RPMI7951 (cell line): ENCODE measurements at regions not wholly inside any gene's neighbourhood (a gene's known extent, or its start where the extent isn't known, plus 50 kb on each side); places are given as distances from the start of the nearest gene placed in this dataset.
"Not testable (repeated sequence)": the region's sequence is repeated elsewhere in the genome, so short reads cannot be mapped to it uniquely, and the experiment has no call there.

Source experiments
- DNase-seq: peaks from one replicate; pipeline ENCODE4 v3.0.0-alpha.2; 2012; ENCODE audit warnings: low read depth

DNA sequence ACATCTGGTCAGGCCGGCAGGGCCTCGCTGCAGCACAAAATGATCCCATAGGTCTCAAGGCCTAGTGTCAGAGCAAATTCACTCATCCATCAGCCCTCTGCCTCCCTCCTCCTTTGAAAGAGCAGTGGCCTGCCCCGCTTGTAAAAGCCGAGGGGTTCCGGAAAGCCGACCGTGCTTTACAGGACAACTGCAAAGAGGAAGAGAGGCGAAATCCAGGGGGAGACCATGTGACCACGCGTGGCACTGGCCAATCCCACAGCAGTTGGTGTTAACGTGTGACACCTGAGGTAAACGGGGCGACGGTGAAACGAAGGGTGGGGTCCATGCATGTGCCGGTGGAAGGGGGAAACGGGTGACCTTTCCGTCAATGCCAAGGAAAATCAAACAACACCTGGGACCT, 688.6 kb upstream of the TPTE start:
- DNase-seq, result not testable (repeated sequence)

DNA sequence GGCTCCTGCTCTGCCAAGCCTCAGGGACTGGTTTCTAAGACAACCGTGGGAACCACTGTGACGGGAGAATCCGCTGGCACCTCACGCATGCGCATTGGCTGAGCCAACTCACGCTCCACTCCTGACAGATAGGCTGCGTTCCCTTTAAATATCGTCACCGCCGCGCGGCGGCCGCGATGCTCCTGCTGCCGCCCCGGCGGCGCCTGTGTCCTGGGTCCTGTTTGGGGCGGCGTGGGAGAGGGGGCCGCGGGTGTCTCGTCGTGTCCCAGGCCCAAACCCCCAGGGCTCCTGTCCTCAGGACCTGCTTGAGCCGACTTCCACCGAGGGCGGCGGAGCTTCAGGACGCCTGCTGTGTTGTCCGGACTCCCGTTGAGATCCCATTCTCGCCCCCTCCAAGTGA, 684.8 kb upstream of the TPTE start:
- not testable (repeated sequence) for DNase-seq

DNA sequence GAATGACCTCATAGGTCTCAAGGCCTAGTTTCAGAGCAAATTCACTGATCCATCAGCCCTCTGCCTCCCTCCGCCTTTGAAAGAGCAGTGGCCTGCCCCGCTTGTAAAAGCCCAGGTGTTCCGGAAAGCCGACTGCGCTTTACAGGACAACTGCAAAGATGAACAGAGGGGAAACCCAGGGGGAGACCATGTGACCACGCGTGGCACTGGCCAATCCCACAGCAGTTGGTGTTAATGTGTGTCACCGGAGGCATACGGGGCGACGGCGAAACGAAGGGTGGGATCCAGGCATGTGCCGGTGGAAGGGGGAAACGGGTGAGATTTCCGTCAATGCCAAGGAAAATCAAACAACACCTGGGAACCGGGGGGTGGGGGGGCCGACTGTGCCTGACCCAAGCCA, 684.4 kb upstream of the TPTE start:
- not testable (repeated sequence) for DNase-seq

DNA sequence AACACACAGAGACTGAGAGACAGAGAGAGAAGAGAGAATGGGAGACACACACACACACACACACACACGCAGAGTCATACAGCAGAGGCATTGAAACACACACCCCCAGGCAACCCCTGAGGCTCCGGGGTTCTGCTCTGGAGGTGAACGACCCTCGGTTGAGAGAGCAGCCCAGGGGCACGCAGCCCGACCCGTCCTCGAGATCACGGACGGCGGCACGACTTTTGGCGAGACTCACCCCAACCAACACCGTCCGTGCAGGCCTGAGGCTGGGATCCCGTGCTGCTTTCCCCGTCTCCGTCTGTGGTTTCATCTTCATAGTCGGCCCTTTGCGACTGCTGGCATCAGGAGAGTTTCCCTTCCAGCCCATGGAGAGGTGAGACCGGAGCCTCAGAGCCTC, 683.9 kb upstream of the TPTE start:
- not testable (repeated sequence) for DNase-seq

DNA sequence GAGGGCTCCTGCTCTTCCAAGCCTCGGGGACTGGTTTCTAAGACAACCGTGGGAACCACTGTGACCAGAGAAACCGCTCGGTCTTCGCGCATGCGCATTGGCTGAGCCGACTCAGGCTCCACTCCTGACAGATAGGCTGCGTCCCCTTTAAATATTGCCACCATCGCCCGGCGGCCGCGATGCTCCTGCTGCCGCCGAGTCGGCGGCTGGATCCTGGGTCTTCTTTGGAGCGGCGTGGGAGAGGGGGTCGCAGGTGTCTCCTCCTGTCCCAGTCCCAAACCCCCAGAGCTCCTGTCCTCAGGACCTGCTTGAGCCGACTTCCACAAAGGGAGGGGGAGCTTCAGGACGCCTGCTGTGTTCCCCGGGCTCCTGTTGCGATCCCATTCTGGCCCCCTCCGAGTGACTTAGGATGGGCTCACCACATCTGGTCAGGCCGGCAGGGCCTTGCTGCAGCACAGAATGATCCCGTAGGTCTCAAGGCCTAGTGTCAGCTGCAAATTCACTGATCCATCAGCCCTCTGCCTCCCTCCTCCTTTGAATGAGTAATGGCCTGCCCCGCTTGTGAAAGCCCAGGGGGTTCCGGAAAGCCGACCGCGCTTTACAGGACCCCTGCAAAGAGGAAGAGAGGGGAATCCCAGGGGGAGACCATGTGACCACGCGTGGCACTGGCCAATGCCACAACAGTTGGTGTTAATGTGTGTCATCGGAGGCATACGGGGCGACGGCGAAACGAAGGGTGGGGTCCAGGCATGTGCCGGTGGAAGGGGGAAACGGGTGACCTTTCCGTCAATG, 683.2 kb upstream of the TPTE start:
- no peak for DNase-seq

DNA sequence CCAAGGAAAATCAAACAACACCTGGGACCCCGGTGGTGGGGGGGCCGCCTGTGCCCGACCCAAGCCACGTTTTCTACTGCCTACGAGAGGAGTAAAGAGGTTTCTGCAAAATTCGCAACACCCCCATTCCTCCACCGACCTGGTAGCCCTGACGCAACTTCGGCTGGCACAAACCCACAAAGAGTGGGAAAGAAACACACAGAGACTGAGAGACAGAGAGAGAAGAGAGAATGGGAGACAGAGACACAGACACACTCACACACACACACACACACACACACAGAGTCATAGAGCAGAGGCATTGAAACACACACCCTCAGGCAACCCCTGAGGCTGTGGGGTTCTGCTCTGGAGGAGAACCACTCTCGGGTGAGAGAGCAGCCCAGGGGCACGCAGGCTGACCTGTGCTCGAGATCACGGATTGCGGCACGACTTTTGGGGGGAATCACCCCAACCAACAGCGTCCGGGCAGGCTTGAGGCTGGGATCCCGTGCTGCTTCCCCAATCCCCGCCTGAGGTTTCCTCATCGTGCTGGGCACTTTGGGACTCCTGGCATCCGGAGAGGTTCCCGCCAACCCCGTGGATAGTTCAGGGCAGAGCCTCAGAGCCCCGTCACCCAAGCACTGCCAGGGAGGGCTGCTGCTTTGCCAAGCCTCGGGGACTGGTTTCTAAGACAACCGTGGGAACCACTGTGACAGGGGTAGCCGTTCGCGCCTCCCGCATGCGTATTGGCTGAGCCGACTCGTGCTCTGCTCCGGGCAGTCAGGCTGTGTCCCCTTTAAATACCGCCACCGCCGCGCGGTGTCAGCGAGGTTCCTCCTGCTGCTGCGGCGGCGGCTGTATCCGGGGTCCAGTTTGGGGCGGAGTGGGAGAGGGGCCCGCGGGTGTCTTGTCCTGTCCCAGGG, 682.4 kb upstream of the TPTE start:
- DNase-seq, result no peak

DNA sequence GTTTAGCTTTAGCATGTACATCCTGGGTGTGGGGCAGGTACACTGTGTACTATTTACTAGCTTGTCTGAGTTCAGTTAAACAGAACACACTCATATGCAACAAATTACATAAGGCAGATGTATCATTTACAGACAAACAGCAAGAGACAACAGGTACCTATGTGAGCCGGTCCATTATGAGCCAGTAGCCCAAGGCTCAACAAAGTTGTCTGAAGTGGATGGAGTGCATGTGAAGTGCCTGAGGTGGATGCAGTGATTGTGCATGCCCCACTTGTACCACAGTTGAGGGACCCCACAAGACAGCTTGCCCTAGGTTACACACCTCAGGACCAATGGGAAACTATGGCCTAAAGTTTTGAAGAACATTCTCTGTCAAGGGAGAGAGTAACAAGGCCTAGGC, 677.3 kb upstream of the TPTE start:
- DNase-seq, result not testable (repeated sequence)

DNA sequence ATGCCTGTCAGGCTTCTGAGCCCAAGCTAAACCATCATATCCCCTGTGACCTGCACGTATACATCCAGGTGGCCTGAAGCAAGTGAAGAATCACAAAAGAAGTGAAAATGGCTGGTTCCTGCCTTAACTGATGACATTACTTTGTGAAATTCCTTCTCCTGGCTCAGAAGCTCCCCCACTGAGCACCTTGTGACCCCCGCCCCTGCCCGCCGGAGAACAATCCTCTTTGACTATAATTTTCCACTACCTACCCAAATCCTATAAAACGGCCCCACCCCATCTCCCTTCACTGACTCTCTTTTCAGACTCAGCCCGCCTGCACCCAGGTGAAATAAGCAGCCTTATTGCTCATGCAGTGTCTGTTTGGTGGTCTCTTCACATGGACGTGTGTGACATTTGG, 673.9 kb upstream of the TPTE start:
- DNase-seq, result not testable (repeated sequence)

DNA sequence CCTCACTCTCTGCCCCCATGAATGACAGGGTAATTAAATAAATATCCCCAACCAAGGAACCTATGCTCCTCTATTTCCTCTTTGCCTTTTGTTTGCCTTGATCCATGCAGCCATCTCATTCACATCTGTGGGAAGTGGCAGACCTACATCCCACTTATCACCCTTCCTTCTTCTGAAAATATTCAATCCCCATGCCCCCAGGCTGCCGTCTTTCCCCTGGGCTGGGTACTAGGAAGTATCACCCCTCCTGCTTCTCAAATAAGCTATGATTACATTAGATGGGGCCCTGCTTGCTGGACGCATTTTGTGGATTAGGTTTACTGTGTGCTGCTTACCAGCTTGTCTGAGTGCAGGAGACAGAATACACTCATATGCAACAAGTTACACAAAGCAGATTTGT, 670.2 kb upstream of the TPTE start:
- not testable (repeated sequence) for DNase-seq

DNA sequence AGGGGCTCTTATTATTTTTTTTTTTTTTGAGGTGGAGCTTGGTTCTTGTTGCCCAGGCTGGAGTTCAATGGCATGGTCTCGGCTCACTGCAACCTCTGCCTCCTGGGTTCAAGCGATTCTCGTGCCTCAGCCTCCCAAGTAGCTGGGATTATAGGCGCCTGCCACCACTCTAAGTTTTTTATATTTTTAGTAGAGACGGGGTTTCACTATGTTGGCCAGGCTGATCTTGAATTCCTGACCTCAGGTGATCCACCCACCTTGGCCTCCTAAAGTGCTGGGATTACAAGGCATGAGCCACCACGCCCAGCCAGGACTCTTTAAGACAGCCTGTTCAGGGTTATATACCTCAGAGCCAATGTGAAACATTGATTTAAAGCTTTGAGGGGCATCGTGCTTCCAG, 669.7 kb upstream of the TPTE start:
- not testable (repeated sequence) for DNase-seq

DNA sequence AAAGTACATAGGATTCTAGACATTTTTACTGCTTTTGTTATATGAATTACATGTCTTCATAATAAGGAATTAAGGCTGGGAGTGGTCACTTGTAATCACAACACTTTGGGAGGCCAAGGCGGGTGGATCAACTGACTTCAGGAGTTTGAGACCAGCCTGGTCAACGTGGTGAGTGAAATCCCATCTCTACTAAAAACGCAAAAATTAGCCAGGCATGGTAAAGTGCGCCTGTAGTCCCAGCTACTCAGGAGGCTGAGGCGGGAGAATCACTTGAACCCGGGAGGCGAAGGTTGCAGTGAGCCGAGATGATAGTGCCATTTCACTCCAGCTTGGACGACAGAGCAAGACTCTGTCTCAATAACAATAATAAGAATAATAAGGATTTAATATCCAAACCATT, 663.8 kb upstream of the TPTE start:
- not testable (repeated sequence) for DNase-seq

DNA sequence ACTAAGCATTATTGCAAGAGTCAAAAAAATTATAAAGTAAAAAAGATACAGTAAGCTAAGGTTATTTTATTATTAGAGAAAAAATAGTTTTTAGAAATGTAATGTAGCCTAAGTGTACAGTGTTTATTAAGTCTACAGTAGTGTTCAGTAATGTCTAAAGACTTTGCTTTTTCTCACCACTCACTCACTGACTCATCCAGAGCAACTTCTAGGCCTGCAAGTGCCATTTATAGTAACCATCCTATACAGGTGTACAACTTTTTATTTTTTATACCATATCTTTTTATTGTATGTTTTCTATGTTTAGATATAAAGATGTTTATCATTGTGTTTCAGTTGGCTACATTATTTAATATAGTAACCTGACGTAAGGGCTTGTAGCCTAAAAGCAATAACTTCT, 661.5 kb upstream of the TPTE start:
- not testable (repeated sequence) for DNase-seq

DNA sequence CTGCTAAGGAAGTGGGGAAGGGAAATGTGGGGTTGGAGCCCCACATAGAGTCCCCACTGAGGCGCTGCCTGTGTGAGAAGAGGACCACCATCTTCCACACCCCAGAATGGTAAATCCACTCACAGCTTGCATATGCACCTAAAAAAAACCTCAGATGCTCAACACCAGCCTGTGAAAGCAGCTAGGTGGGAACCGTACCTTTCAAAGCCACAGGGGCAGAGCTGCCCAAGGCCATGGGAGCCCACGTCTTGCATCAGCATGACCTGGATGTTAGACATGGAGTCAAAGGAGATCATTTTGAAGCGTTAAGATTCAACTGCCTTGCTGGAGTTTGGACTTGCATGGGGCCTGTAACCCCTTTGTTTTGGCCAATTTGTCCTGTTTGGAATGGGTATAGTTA, 658.9 kb upstream of the TPTE start:
- DNase-seq, result not testable (repeated sequence)

DNA sequence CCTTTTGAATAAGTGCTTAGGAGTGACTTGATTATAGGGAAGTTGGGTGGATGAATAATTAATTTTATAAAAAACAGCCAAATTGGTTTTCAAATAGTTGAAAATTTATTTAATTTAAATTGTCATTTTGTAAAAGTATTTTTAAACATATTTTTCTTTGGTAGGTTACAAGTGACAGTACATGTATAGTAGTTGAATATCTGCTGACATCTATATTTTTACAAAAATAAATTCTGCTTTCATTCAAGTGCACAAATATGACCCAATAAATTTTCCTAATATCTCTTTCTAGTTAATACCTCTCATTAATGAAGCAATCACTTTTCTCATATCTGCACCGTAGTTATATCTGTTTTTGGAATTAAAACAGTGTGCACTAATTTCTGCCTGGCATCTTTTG, 653.6 kb upstream of the TPTE start:
- DNase-seq, result not testable (repeated sequence)

DNA sequence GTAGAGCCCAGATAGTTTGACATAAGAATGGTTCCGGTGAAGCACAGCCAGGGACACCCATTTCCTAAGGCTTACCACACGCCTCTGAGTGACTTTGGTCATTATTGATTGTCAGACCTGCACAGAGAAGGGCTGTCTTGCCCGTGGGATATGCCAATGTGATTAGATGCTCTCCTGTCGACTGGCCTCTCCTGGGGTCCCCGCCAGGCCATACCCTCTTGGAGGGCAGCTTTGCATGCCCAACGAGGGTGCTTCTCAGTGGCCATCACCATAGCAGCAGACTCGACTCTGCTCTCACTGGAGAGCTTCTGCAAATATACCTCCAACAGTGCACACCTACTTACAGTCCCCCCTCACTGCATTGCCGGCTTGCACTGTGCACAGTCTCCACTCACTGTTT, 648.3 kb upstream of the TPTE start:
- DNase-seq, result not testable (repeated sequence)

DNA sequence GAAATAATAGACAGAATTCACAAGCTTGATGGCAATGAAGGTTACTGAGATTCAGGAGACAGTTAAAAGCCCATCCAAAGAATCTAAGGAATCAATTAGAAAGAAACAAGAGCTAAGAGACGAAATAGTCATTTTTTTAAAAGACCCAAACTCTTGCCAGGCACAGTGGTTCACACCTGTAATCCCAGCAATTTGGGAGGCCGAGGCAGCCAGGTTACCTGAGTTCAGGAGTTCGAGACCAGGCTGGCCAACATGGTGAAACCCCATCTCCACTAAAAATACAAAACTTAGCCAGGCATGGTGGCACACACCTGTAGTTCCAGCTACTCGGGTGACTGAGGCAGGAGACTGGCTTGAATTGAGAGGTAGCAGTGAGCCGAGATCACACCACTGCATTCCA, 647.2 kb upstream of the TPTE start:
- not testable (repeated sequence) for DNase-seq

DNA sequence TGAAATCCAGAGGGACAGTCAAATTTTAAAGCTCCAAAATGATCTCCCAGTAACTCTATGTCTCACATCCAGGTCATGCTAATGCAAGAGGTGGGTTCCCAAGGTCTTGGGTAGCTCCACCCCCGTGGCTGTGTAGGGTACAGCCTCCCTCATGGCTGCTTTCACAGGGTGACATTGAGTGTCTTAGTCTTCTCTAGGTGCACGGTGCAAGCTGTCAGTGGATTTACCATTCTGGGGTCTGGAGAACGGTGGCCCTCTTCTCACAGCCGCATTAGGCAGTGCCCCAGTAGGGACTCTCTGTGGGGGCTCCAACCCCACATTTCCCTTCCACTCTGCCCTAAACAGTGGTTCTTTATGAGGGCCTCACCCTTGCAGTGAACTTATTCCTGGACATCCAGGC, 640.0 kb upstream of the TPTE start:
- DNase-seq, result not testable (repeated sequence)

DNA sequence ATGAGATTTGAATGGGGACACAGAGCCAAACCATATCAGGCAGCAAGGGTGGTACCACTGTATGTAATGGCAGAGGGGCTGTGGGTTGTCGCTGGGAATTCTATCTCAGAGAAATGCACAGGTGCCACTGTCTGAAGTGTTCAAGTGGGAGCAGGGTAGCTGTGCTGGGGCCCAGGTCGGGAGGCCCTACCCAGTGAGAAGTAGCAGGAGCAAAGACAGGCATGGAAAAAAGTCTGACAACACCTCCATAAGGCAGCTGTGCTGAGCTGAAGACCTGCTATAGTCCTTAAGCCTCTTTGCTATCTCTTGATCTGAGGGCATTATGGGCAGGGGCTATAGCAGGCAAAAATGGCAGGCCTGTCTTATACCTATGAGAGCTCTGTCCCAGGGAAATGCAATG, 638.3 kb upstream of the TPTE start:
- DNase-seq, result not testable (repeated sequence)

DNA sequence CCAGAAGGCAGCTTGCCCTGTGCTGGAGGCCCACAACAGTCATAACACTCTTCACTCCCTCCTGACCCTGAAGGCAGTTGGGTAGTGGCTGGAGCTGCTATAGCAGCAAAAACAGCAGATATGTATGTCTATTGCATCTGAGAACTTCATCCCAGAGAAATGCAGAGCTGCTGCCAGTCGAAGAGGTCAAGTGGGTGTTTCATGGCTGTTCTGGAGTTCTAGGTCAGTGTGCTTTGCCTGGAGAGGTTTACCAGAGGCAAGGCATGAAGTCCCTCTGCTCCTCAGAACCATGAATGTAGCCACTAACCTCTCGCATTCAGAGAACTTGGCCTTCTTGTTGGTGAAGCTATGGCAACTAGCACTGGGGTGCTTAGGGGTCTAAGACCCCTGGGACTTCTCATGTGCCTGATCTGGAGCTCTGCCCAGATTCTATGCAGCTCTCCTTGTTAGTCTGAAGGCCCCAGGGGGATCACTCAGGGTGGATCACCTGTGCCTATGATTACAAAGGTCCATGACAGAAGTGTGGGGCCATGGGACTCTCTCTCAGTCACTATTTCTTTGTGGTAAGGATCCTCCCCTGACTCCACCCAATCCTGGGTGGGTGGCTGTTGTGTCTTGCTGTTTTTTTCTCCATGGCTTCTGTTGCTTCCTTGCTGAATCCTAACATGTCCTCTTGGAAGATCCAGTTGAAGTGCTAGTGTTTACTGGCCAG, 637.7 kb upstream of the TPTE start:
- not testable (repeated sequence) for DNase-seq

DNA sequence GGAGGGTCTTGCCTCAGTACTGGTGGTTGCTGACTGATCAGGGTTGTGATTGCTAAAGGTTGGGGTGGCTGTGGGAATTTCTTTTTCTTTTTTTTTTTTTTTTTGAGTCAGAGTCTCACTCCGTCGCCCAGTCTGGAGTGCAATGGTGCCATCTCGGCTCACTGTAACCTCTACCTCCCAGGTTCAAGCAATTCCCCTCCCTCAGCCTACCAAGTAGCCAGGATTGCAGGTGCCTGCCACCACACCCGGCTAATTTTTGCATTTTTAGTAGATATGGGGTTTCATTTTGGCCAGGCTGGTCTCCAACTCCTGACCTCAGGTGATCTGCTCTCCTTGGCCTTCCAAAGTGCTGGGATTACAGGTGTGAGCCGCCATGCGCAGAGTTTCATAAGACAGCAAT, 632.9 kb upstream of the TPTE start:
- DNase-seq, result not testable (repeated sequence)

DNA sequence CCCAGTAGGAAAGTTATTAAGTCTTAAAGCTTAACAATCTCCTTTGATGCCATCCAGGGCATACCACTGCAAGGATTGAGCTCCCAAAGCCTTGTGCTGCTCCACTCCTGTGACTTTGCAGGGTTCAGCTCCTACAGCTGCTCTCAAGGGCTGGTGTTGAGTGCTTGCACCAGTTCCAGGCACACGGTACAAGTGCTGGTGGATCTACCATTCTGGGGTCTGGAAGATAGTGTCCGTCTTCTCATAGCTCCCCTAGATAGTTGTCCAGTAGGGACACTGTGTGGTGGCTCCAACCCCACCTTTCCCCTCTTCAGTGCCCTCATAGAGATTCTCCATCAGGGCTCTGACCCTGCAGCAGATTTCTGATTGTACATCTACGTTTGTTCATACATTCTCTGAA, 617.8 kb upstream of the TPTE start:
- DNase-seq, result not testable (repeated sequence)

DNA sequence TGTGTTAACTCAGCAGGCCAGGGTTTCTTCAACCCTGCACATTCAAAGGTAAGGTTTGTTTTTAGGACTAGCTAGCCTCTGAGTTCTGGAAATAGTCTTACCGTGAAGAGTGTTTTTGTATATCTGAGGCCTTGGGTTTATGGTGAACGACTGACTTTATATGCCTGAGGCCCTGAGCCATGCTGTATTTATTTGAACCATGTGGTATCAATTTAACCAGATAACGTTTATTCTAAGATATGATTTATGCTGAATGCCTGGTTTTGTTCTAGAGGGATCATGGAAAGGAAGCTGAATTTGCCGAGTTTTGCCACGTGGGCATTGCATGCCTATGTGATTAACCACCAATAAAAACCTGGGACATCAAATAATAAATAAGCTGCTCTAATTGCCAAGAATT, 607.2 kb upstream of the TPTE start:
- not testable (repeated sequence) for DNase-seq
